ENCODE measurements at regions not wholly inside any gene's neighbourhood (a gene's known extent, or its start where the extent isn't known, plus 50 kb on each side); places are given as distances from the start of the nearest gene placed in this dataset.

GRCh38 chr9:96163161-96163560, 138.8 kb downstream of the HSD17B3 start:
- TF ChIP-seq EZH2 (IDR thresholded peaks at IDR 0.05; ENCODE audit: low read depth, low read length, severe bottlenecking): no peak
- TF ChIP-seq GABPA (IDR thresholded peaks at IDR 0.05; ENCODE audit: borderline replicate concordance, insufficient read depth, low read length): no peak
- no peak for TF ChIP-seq SRF (IDR thresholded peaks at IDR 0.05; ENCODE audit: low read depth, low read length)
- TF ChIP-seq EP300 (IDR thresholded peaks at IDR 0.05; ENCODE audit: borderline replicate concordance in 1 of 2, low read depth in 2 of 2, low read length in 2 of 2): no peak
- no peak for TF ChIP-seq CBX8 (IDR thresholded peaks at IDR 0.05; ENCODE audit: borderline replicate concordance, low read depth, low read length)
- no peak for TF ChIP-seq ZNF274 (IDR thresholded peaks at IDR 0.05; ENCODE audit: borderline replicate concordance, extremely low read depth, low read length)
- no peak for TF ChIP-seq CHD1 (IDR thresholded peaks at IDR 0.05; ENCODE audit: low read depth, low read length)
- TF ChIP-seq TBP (IDR thresholded peaks at IDR 0.05; ENCODE audit: low read depth, low read length): no peak
- TF ChIP-seq CTCF (IDR thresholded peaks at IDR 0.05; ENCODE audit: control extremely low read depth in 1 of 3, insufficient read depth in 1 of 3, low read depth in 1 of 3, low read length in 3 of 3): no peak
